OCI-LY3 (cell line): ENCODE measurements at regions not wholly inside any gene's neighbourhood (a gene's known extent, or its start where the extent isn't known, plus 50 kb on each side); places are given as distances from the start of the nearest gene placed in this dataset.

Experiments
- CTCF ChIP-seq: fragments of 200-600, 300-600 bp; sonication (generic); IDR thresholded peaks from 2 replicates; pipeline ENCODE4 v1.5.1; 2014; ENCODE audit warnings: antibody characterized with exemption, low read length, low read depth
- EZH2phosphoT487 ChIP-seq: fragments of 200-600 bp; shearing (Covaris generic); IDR thresholded peaks from 2 replicates; pipeline ENCODE4 v1.6.1; 2018; ENCODE audit warnings: antibody characterized with exemption, mixed run types, low read depth

- no peak for TF ChIP-seq CTCF
- no peak for TF ChIP-seq EZH2phosphoT487
These were observed 113.8 kb upstream of the DIO2 start for GRCh38 chr14:80325112-80325511.
